Epithelial cell of proximal tubule (primary cell): ENCODE measurements at regions not wholly inside any gene's neighbourhood (a gene's known extent, or its start where the extent isn't known, plus 50 kb on each side); places are given as distances from the start of the nearest gene placed in this dataset.

Experiments used
- DNase-seq: peaks from one replicate; pipeline ENCODE4 v3.0.0-alpha.2; 2011; ENCODE audit warnings: low read depth
- H3K4me3 ChIP-seq: 2 replicates; pipeline ENCODE4 v1.5.1; 2011; ENCODE audit warnings: low read depth, mild to moderate bottlenecking, low read length
- CTCF ChIP-seq: conservative IDR thresholded peaks from 2 replicates; pipeline ENCODE4 v1.5.1; 2012; ENCODE audit warnings: low read depth, mild to moderate bottlenecking, low read length

- no peak for DNase-seq
- no peak overlapping the region for H3K4me3 ChIP-seq
- TF ChIP-seq CTCF = no peak
Measured at GRCh38 chr6:25006075-25006474, 70.3 kb upstream of the RIPOR2 start.

GRCh38 chr6:25006565-25007001, 70.8 kb upstream of the RIPOR2 start:
- TF ChIP-seq CTCF = no peak
- no peak for DNase-seq
- no peak overlapping the region for H3K4me3 ChIP-seq

- TF ChIP-seq CTCF = no peak
- DNase-seq = no peak
- no peak overlapping the region for H3K4me3 ChIP-seq
Measured at GRCh38 chr6:25007269-25007699, 71.5 kb upstream of the RIPOR2 start.

GRCh38 chr6:25008707-25009392, 73.1 kb upstream of the RIPOR2 start:
- H3K4me3 ChIP-seq = no peak overlapping the region
- TF ChIP-seq CTCF = no peak
- no peak for DNase-seq

- no peak for DNase-seq
- no peak overlapping the region for H3K4me3 ChIP-seq
- TF ChIP-seq CTCF = no peak
Measured at GRCh38 chr6:25009393-25009710, 73.6 kb upstream of the RIPOR2 start.

DNA sequence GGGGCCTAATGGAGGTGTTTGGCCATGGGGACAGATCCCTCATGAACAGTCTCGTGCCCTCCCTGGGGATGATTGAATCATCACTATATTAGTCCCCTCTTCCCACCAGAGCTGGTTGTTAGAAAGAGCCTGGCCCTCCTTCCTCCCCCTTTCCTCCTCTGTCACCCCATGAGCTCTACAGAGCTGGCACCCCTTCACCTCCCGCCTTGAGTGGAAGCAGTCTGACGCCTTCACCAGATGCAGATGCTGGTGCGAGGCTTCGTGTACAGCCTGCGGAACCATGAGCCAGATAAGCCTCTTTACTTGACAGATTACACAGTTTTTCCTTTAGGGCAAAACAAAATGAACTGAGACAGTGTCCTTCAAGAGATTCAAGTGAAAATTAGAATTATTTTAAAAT, 74.4 kb upstream of the RIPOR2 start:
- no peak overlapping the region for H3K4me3 ChIP-seq
- DNase-seq = no peak
- TF ChIP-seq CTCF = no peak

DNA sequence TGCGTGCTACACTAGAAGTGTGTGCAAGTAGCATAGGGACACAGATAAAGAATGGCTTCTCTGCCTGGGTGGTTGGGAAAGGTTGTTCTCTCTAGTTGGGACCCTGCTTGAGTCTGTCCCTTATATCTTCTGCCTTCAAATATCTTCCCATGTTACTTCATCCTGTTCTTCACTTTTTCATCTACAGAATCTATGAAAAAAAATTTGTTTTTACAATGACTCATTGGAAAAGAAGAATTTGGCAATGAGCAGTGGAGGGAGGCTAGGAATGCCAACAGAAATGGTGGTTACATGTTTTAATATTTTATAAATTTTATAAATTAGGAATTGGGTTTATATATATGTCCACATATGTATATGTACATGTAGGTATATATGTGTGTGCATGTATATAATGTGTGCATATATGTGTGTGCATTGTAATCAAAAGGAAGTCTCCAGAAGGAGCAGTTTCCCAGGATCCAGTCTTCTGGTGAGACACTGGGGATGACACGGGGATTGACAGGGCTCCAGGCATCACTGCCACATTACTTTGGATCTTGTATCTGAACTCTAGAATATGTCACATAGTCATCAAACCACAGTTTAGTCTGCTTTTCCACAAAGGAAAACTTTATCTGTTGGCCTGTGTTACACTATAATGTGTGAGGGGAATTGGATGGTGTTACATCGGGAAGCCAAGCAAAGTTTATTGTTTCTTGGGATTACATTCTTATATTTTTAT, 75.3 kb upstream of the RIPOR2 start:
- DNase-seq = no peak

More for the DNA sequence above, 75.3 kb upstream of the RIPOR2 start:
- TF ChIP-seq CTCF = no peak
- H3K4me3 ChIP-seq = no peak overlapping the region
